ENCODE measurements at regions not wholly inside any gene's neighbourhood (a gene's known extent, or its start where the extent isn't known, plus 50 kb on each side); places are given as distances from the start of the nearest gene placed in this dataset.

DNA sequence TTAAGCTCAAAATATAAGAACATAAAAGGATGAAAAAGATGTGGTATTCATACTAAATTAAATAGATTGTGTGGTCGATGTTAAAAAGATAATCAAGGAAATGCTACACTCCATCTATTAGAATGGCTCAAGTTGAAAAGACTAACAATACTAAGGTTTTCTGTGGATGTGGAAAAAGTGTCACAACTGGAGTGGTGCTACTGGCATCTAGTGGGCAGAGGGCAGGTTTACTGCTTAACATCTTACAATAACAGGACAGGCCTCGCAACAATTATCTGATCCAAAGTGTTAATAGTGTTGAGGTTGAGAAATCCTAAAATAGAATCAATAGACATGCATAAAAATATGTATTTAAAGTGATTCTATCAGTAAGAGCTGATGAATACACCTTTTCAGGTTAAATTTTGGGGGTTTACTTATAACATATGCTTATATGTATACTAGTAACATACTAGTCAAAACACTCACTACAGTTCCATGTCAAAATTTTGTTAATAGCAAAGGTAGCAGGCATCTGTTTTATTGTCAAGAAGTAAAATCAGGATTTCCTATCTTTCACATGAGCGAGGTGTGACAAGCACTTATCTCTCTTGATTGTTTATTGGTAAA is 91.5 kb upstream of the TMEFF2 start:
- DNase-seq, result no peak

- no peak for DNase-seq
Observed at GRCh38 chr2:192283450-192283849, 88.7 kb upstream of the TMEFF2 start.

DNA sequence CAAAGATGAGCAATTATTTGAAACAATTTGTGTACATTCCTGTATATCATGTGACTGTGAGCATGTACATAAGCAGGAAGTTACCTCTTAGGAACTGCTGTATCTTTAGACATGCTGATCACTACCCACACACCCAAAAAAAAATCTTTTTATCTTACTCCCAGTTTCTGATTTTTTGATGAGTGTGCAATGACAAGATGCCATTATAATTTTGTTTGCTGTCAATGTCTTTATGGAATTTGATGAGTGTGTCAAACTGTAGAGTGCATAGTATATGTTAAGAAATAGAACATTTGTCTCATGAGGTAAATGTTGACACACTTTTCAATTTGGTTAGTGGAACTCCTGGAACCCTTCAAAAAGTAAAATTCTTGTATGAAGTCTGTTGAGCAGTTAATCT is 84.0 kb upstream of the TMEFF2 start:
- no peak for DNase-seq

DNA sequence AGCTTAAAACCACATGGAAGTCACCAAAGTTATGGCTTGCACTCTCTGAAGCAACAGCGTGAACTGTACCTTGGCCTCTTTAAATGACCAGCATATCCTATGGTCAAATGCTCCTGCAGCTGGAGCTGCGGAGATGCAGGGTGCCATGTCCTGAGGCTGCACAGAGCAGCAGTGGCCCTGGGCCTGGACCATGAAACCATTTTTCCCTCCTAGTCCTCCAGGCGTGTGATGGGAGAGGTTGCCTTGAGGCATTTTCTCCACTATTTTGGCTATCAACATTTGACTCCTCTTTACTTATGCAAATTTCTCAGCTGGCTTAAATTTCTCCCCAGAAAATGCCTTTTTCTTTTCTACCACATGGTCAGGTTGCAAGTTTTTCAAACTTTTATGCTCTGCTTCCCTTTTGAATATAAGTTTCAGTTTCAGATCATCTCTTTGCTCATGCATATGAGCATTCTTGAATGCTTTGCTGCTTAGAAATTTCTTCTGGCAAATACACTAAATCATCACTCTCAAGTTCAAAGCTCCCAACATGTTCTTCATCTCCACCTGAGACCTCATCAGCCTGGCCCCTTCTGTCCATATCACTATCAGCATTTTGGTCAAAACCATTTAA is 82.9 kb upstream of the TMEFF2 start:
- no peak for DNase-seq

- DNase-seq, result no peak
Observed at GRCh38 chr2:192275632-192276031, 80.9 kb upstream of the TMEFF2 start.

DNA sequence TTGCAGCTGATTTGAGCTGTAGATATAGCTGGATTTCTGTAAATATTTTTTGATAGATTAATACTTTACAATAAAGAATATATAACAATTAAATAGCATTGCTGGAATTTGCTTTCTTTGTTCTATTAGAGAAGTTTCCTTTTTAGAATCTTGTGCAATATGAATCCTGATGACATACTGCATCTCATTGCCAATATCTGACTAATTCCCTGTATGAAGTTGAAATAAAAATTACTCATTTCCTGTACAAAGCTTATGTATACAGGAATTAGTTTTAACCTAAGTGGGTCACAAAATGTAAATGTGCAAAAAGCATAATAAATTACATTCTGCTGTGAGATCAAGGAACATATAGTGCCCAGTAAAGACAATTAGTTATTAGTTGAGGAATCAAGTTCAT is 72.8 kb upstream of the TMEFF2 start:
- DNase-seq, result no peak

DNA sequence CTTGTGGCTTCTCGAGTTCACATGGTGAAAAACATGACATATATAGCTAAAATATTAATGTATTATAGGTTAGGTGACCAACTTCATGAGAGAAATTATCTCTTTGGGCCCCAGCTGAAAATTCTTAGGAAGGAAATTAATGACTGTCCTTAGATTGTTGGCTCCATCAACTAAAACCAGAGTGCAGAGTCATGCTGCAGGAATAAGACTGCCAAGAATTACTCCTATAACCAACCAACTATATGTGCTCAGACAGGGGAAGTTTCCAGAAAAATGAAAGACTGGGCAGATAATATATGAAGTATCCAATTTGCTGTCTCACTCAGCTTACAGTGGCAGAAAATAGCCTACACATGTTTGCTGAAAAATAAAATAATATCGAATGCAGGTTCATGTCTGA is 71.0 kb upstream of the TMEFF2 start:
- no peak for DNase-seq

DNA sequence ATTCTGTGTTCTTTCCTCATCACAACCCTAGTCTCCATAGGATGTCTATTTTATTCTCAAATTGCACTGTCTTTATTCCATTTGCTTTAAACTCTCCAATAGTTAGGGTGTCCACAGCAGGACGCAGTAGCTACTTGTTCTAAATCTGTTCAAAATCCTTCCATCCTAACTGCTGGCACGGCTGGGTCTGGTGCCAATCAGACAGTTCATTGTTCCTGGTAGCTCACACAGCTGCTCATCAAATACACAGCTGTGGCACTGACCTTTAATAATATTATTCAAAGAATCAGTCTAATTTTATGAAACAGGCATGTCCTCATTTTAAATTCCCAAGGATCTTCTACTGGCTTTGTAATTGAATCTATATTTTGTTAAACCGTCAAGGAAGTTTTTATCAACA is 59.7 kb upstream of the TMEFF2 start:
- DNase-seq, result no peak

- DNase-seq, result no peak
Observed at GRCh38 chr2:192253692-192254091, 59.0 kb upstream of the TMEFF2 start.

GRCh38 chr2:192250961-192251360 is 56.2 kb upstream of the TMEFF2 start:
- no peak for DNase-seq

DNA sequence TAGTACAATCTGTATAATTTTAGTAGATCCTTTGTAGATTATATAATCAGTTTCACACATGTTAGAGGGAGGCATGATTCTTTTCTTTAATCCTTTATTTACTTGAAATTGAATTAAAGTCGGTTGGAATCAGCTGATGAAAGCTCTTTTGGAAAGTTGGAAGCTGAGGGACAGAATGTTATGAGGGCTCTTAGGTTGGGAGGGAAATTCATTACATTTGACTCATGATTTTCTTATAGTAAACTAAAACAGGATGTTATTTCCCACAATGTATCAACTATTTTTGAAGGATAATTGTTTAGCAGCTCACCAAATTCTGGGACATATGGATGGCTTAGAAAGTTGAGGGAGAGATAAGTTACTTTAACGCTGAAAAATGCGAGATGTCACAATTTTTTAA is 52.7 kb upstream of the TMEFF2 start:
- DNase-seq, result no peak

DNA sequence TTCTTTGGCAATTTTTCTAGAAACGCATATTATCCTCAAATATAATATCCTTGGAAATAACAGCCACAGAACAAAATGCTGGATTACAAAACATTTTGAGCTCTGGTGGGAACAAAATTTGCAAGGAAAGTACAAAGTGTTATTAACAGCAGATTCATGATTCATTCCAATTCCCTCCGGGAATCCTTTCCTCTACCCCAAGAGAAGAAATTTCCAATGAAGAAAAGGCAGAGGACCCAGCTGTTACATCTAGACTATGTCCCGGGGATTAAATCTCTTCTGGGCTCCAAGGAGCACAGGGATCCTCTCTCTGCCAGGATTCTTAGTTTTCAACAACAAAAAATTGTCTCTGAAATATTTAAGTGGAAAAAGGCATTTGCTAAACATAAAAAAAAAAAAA is 51.6 kb upstream of the TMEFF2 start:
- no peak for DNase-seq

DNA sequence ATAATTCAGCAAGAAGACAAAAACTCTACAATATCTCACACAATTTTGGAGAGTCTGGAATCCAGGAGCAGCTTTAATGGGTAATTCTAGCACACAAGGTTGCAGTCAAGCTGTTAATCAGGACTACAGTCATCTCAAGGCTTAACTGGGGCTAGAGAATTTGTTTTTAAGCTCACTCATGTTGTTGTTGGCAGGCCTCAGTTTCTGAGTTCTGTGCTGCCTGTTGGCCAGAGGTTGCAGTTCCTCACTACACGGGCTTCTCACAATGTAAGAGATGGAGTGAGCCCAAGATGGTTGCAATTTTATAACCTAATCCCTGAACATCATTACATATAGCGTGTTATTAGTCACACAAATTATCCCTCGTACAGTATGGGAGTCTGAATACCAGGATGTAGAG is 50.6 kb upstream of the TMEFF2 start:
- DNase-seq, result no peak

Data from CD4-positive, alpha-beta T cell treated with Interleukin-6 for 4 hours (primary cell).